GM18517 (cell line): ENCODE measurements at regions not wholly inside any gene's neighbourhood (a gene's known extent, or its start where the extent isn't known, plus 50 kb on each side); places are given as distances from the start of the nearest gene placed in this dataset.

Source experiments
- ATAC-seq: cut with Tn5 transposase; IDR thresholded peaks from one replicate; pipeline ENCODE4 v1.9.1; 2021; ENCODE audit warnings: mild to moderate bottlenecking, moderate library complexity; ENCODE audit not compliant: unreplicated experiment

- ATAC-seq: no peak
Measured at GRCh38 chr6:26304797-26305640, 60.0 kb upstream of the BTN3A2 start.

- ATAC-seq: no peak
Measured at GRCh38 chr6:26305641-26305969, 59.4 kb upstream of the BTN3A2 start.

- ATAC-seq: no peak
Measured at GRCh38 chr6:26306232-26306631, 58.8 kb upstream of the BTN3A2 start.

- ATAC-seq: no peak
Measured at GRCh38 chr6:26307850-26308249, 57.1 kb upstream of the BTN3A2 start.

GRCh38 chr6:26309731-26310142 is 55.3 kb upstream of the BTN3A2 start:
- peak; percentile 33 for ATAC-seq

- no peak for ATAC-seq
Measured at GRCh38 chr6:26311012-26311384, 54.0 kb upstream of the BTN3A2 start.

- no peak for ATAC-seq
Measured at GRCh38 chr6:26311385-26312095, 53.5 kb upstream of the BTN3A2 start.

- no peak for ATAC-seq
Measured at GRCh38 chr6:26312096-26312463, 52.9 kb upstream of the BTN3A2 start.

GRCh38 chr6:26312501-26313397 is 52.2 kb upstream of the BTN3A2 start:
- no peak for ATAC-seq
